AG09309 (cell line): ENCODE measurements at regions not wholly inside any gene's neighbourhood (a gene's known extent, or its start where the extent isn't known, plus 50 kb on each side); places are given as distances from the start of the nearest gene placed in this dataset.

Experiments
- DNase-seq: peaks from one replicate; pipeline ENCODE4 v3.0.0-alpha.2; 2010; ENCODE audit warnings: low read depth
- H3K4me3 ChIP-seq: 2 replicates; pipeline ENCODE4 v1.5.1; 2011; ENCODE audit warnings: mild to moderate bottlenecking, low read depth, low read length, moderate library complexity; ENCODE audit not compliant: control insufficient read depth
- CTCF ChIP-seq: IDR thresholded peaks from 2 replicates; pipeline ENCODE4 v1.5.1; 2011; ENCODE audit warnings: mild to moderate bottlenecking, low read depth, low read length, inconsistent platforms; ENCODE audit not compliant: insufficient read depth, control insufficient read depth; ENCODE audit errors: missing control alignments

DNA sequence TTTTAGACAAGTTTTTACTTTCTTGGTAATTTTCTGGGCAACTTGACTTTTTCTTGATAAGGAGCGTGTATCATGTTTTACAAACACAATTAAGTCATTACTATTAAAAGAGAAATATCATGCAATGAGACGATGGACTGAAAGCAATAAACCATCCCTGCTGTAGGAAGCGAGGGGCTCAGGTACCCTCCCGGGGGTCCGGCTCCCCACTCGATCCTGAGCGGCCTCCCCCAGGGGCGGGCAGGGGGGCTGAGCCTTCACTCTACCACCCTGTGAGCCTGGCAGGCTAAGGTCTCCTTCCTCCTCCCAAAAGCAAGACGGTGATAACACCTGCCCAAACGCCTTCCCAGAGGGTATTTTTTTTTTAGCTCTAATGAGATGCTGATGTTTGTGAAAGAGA, 51.8 kb upstream of the ADGRA1 start:
- DNase-seq = no peak
- H3K4me3 ChIP-seq = no peak overlapping the region
- no peak for TF ChIP-seq CTCF

GRCh38 chr10:133034762-133035161, 53.0 kb upstream of the ADGRA1 start:
- DNase-seq = no peak
- TF ChIP-seq CTCF = no peak
- no peak overlapping the region for H3K4me3 ChIP-seq

DNA sequence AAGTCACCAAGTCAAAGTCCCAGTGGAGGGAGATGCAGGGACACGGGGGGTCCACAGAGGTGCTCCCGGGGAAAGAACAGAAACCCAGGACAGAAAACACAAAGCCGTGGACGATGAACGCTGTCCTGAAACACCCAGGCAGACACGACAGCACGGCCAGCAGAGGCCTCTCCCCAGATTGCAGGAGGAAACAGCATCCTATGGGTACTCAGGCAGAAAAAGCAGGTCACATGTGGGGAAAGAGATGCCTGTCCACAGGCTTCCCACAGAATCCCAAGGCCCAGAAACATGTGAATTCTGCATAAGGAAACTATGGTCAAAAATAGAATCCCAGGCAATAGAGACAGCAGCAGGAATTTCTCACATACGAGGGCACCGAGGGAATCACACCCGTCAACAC, 53.6 kb upstream of the ADGRA1 start:
- H3K4me3 ChIP-seq = no peak overlapping the region
- TF ChIP-seq CTCF = no peak
- DNase-seq = no peak

- DNase-seq = no peak
- no peak for TF ChIP-seq CTCF
- H3K4me3 ChIP-seq = no peak overlapping the region
Observed at GRCh38 chr10:133033742-133034048, 54.0 kb upstream of the ADGRA1 start.

GRCh38 chr10:133032976-133033741, 54.6 kb upstream of the ADGRA1 start:
- no peak overlapping the region for H3K4me3 ChIP-seq
- no peak for TF ChIP-seq CTCF
- DNase-seq = no peak

- no peak for DNase-seq
- no peak for TF ChIP-seq CTCF
- no peak overlapping the region for H3K4me3 ChIP-seq
Observed at GRCh38 chr10:133032231-133032630, 55.5 kb upstream of the ADGRA1 start.

DNA sequence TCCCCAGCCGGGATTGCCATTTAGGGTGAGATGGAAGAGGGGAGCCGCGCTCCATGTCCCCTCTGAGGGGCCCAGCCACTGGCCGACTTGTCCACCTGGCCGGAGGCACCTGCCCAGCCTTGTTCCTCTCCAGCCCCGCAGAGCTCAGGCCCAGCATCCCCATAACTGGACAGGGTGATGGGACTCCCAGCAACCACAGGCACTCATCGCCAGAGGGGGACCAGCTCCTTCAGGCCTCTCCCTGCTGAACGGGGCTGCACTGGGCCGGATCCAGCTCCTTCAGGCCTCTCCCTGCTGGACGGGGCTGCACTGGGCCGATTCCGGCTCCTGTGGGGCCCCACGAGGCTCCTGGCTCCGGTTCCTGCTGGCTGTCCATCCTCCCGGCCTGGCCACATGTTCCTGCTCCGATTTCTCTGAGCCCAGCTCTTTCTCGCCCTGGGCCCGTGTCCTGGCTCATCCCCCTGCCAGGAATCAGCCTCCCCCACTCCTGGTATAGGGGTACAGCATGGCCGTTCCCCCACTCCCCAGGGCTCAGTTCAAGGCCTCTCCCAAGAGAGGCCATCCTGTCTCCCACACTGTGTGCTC, 56.1 kb upstream of the ADGRA1 start:
- no peak for DNase-seq
- no peak overlapping the region for H3K4me3 ChIP-seq
- TF ChIP-seq CTCF = no peak
